HepG2 (cell line): ENCODE measurements at regions not wholly inside any gene's neighbourhood (a gene's known extent, or its start where the extent isn't known, plus 50 kb on each side); places are given as distances from the start of the nearest gene placed in this dataset.

Source experiments
- ATAC-seq: fragments of 200-7000 bp; cut with Tn5 transposase; 3 replicates; pipeline ENCODE4 v1.9.1; 2020; ENCODE audit warnings: mild to moderate bottlenecking, moderate library complexity
- BruUV-seq: library from RNA; stranded (reverse); fragments of 400-500 nt; replicated peaks from 2 replicates; lab custom pipeline; 2021; lab: Mats Ljungman, UMichigan
- CTCF ChIA-PET: fragments of 300-600 bp; formaldehyde crosslinking; extraction: SDS; loops from one replicate; lab custom pipeline; 2021; ENCODE audit warnings: low total read pairs, inconsistent platforms, low intra/inter-chr PET ratio; lab: Yijun Ruan, JAX
- POLR2A ChIA-PET: fragments of 350-600 bp; sonication (Branson Sonifier 250); formaldehyde crosslinking; loops from one replicate; lab custom pipeline; 2020; ENCODE audit warnings: antibody characterized with exemption, inconsistent platforms; lab: Yijun Ruan, JAX
- DNase-seq: peaks from one replicate; pipeline ENCODE4 v3.0.0-alpha.2; 2015; ENCODE audit warnings: low spot score
- FAIRE-seq: peaks from 3 replicates; lab custom pipeline; 2011; peaks lifted over from hg19 to GRCh38; lab: Jason Lieb, UNC
- H2AFZ ChIP-seq: one replicate; pipeline ENCODE4 v1.6.1; 2011; ENCODE audit warnings: low read length, inconsistent platforms
- H3K27ac ChIP-seq: fragments of 300-600 bp; 3 replicates; pipeline ENCODE4 v1.8.0; 2011; ENCODE audit warnings: mixed run types, mild to moderate bottlenecking, mixed read lengths, low read length, inconsistent platforms; ENCODE audit not compliant: insufficient read depth; ENCODE audit errors: extremely low read length
- H3K27me3 ChIP-seq, 2 experiments: fragments of 200-600 bp in 1 of 2; 2 replicates in 1 of 2; 3 replicates in 1 of 2; pipeline versions ENCODE4 v1.6.0 to v1.8.0; 2011; ENCODE audit warnings: low read length in 2 of 2, mild to moderate bottlenecking in 2 of 2, moderate library complexity in 2 of 2, inconsistent platforms in 1 of 2; ENCODE audit not compliant: insufficient read depth in 2 of 2, control insufficient read depth in 1 of 2
- H3K36me3 ChIP-seq, 2 experiments: fragments of 200-600 bp in 1 of 2; replicated peaks in 1 of 2; 2 replicates in 1 of 2; 3 replicates in 1 of 2; pipeline versions ENCODE4 v1.5.1 to v1.8.0; 2011; ENCODE audit warnings: low read length in 2 of 2, inconsistent platforms in 1 of 2; ENCODE audit not compliant: insufficient read depth in 2 of 2, control insufficient read depth in 1 of 2
- H3K4me1 ChIP-seq: 2 replicates; pipeline ENCODE4 v1.5.1; 2012; ENCODE audit warnings: low read length, inconsistent platforms; ENCODE audit not compliant: insufficient read depth
- H3K4me2 ChIP-seq: 2 replicates; pipeline ENCODE4 v1.6.0; 2011; ENCODE audit warnings: low read depth, low read length, inconsistent platforms
- H3K4me3 ChIP-seq, 3 experiments: fragments of 200-600 bp in 1 of 3; sonication (generic), shearing (Covaris generic) in 1 of 3; replicated peaks in 1 of 3; 2 replicates each; pipeline ENCODE4 v1.5.1; 2011 to 2016; ENCODE audit warnings: low read length in 3 of 3, inconsistent platforms in 2 of 3, low read depth in 2 of 3, mild to moderate bottlenecking in 2 of 3, control low read depth in 1 of 3, mixed read lengths in 1 of 3; ENCODE audit not compliant: insufficient read depth in 1 of 3
- H3K79me2 ChIP-seq: one replicate; pipeline ENCODE4 v1.6.1; 2011; ENCODE audit warnings: low read length, inconsistent platforms; ENCODE audit not compliant: insufficient read depth
- H3K9ac ChIP-seq: 2 replicates; pipeline ENCODE4 v1.6.0; 2011; ENCODE audit warnings: mild to moderate bottlenecking, low read depth, low read length, inconsistent platforms; ENCODE audit not compliant: insufficient read depth
- H3K9me3 ChIP-seq: 2 replicates; pipeline ENCODE4 v1.5.1; 2012; ENCODE audit warnings: mild to moderate bottlenecking, low read length
- H4K20me1 ChIP-seq: 2 replicates; pipeline ENCODE4 v1.6.0; 2011; ENCODE audit warnings: inconsistent platforms, mild to moderate bottlenecking, low read length, moderate library complexity; ENCODE audit not compliant: insufficient read depth
- CENPBD1 ChIP-seq: sonication (generic); formaldehyde crosslinking; IDR thresholded peaks from 2 replicates; pipeline ENCODE4 v1.8.0; 2022; ENCODE audit warnings: missing genetic modification reagents, low read depth, mild to moderate bottlenecking, borderline replicate concordance
- GATAD1 ChIP-seq: IDR thresholded peaks from 2 replicates; pipeline ENCODE4 v1.6.1; 2016; ENCODE audit warnings: missing genetic modification reagents, missing compliant biosample characterization
- MTA1 ChIP-seq: sonication (generic); formaldehyde crosslinking; IDR thresholded peaks from 2 replicates; pipeline ENCODE4 v1.4.0; 2020; ENCODE audit warnings: missing genetic modification reagents, mild to moderate bottlenecking, borderline replicate concordance
- MXI1 ChIP-seq: IDR thresholded peaks from 3 replicates; pipeline ENCODE4 v1.6.1; 2012; ENCODE audit warnings: low read depth, low read length, inconsistent platforms, borderline replicate concordance
- NFYC ChIP-seq: IDR thresholded peaks from 2 replicates; pipeline ENCODE4 v1.6.1; 2016; ENCODE audit warnings: missing genetic modification reagents, missing compliant biosample characterization
- NR2C2 ChIP-seq: sonication (generic); formaldehyde crosslinking; IDR thresholded peaks from 2 replicates; pipeline ENCODE4 v1.4.0; 2020; ENCODE audit warnings: missing genetic modification reagents, mild to moderate bottlenecking, moderate library complexity, borderline replicate concordance
- RFX3 ChIP-seq: IDR thresholded peaks from 2 replicates; pipeline ENCODE4 v1.6.1; 2016; ENCODE audit warnings: missing biosample characterization, missing genetic modification reagents
- RNF2 ChIP-seq: fragments of 450-650 bp; conservative IDR thresholded peaks from 2 replicates; pipeline ENCODE4 v1.6.1; 2016; ENCODE audit warnings: low read depth
- YEATS2 ChIP-seq: sonication (generic); formaldehyde crosslinking; IDR thresholded peaks from 2 replicates; pipeline ENCODE4 v1.4.0; 2020; ENCODE audit warnings: missing genetic modification reagents, borderline replicate concordance
- ZFP36 ChIP-seq: fragments of 150-350 bp; IDR thresholded peaks from 2 replicates; pipeline ENCODE4 v1.6.1; 2018; ENCODE audit warnings: borderline replicate concordance, low read length, low read depth; ENCODE audit not compliant: partially characterized antibody
- ZNF790 ChIP-seq: sonication (generic); formaldehyde crosslinking; IDR thresholded peaks from 2 replicates; pipeline ENCODE4 v1.8.0; 2022; ENCODE audit warnings: missing genetic modification reagents, mild to moderate bottlenecking, borderline replicate concordance
- WGBS: methylation state at CpG from one replicate; pipeline ENCODE4 v1.1.6; 2017; ENCODE audit warnings: low lambda C conversion rate; 5-methylcytosine and 5-hydroxymethylcytosine counted together
- in situ Hi-C: cut with HindIII; loops from 2 replicates; pipeline ENCODE4 v1.10.0; 2017; ENCODE audit warnings: low pct_unique_long_range_greater_than_20kb; ENCODE audit not compliant: extremely low pct_ligation_motif_present
- intact Hi-C: fragments of 100-400 bp; cut with micrococcal nuclease; formaldehyde crosslinking; loops from one replicate; pipeline ENCODE4 v1.10.0; 2022; ENCODE audit not compliant: unreplicated experiment

GRCh38 chr7:121798453-121798840 lies 74.5 kb upstream of the PTPRZ1 start:
- Histone ChIP-seq H3K79me2 (no peaks in the 10 kb centered on the region), H3K27ac (no peak overlapping the region), H3K36me3 (no peaks in the 10 kb centered on the region), H2AFZ (no peak overlapping the region), H3K4me2 (no peak overlapping the region), H3K4me3 (no peak overlapping the region), H3K27me3 (no peaks in the 10 kb centered on the region), H3K9me3 (no peaks in the 10 kb centered on the region), H4K20me1 (no peaks in the 10 kb centered on the region), H3K9ac (no peak overlapping the region), H3K4me1 (no peaks in the 10 kb centered on the region)
- no peak for ATAC-seq
- intact Hi-C loops (no loop called here), in situ Hi-C loops (no loop called here)
- DNase-seq: no peak
- WGBS: 2% methylated on average over 2 of the region's 2 CpGs
- FAIRE-seq: no peak
- TF ChIP-seq ZNF790 (no peak), CENPBD1 (CRISPR knock-in tag) (no peak), MXI1 (no peak), GATAD1 (CRISPR knock-in tag) (no peak), RFX3 (no peak), ZFP36 (no peak), NFYC (CRISPR knock-in tag) (no peak), MTA1 (CRISPR knock-in tag) (no peak), RNF2 (no peak), YEATS2 (CRISPR knock-in tag) (no peak), NR2C2 (CRISPR knock-in tag) (no peak)
- ChIA-PET CTCF (no interaction called here), POLR2A (no interaction called here)
- no TSS peak for BruUV-seq
